ENCODE measurements at regions not wholly inside any gene's neighbourhood (a gene's known extent, or its start where the extent isn't known, plus 50 kb on each side); places are given as distances from the start of the nearest gene placed in this dataset.
"Not testable (repeated sequence)": the region's sequence is repeated elsewhere in the genome, so short reads cannot be mapped to it uniquely, and the experiment has no call there.

- not testable (repeated sequence) for DNase-seq
Observed at GRCh38 chr7:135872861-135873260, 104.3 kb downstream of the MTPN start.

GRCh38 chr7:135862586-135863340, 114.2 kb upstream of the FAM180A start:
- peak; percentile 45 for DNase-seq

GRCh38 chr7:135859538-135859937, 110.9 kb upstream of the FAM180A start:
- peak; percentile 44 for DNase-seq

- DNase-seq = no peak
Observed at GRCh38 chr7:135858851-135859250, 110.2 kb upstream of the FAM180A start.

GRCh38 chr7:135858379-135858778, 109.8 kb upstream of the FAM180A start:
- no peak for DNase-seq

- DNase-seq = no peak
Observed at GRCh38 chr7:135857519-135858274, 109.1 kb upstream of the FAM180A start.

- DNase-seq = peak; percentile 95
Observed at GRCh38 chr7:135856356-135857144, 107.9 kb upstream of the FAM180A start.

GRCh38 chr7:135855846-135856245, 107.2 kb upstream of the FAM180A start:
- DNase-seq = peak; percentile 57

GRCh38 chr7:135853499-135853898, 104.9 kb upstream of the FAM180A start:
- DNase-seq = peak; percentile 90

- DNase-seq = no peak
Observed at GRCh38 chr7:135853008-135853407, 104.4 kb upstream of the FAM180A start.

GRCh38 chr7:135847242-135847641, 98.6 kb upstream of the FAM180A start:
- DNase-seq = no peak

- DNase-seq = no peak
Observed at GRCh38 chr7:135846339-135846738, 97.7 kb upstream of the FAM180A start.

- no peak for DNase-seq
Observed at GRCh38 chr7:135845415-135846075, 96.9 kb upstream of the FAM180A start.

GRCh38 chr7:135844903-135845302, 96.3 kb upstream of the FAM180A start:
- no peak for DNase-seq

GRCh38 chr7:135843214-135843613, 94.6 kb upstream of the FAM180A start:
- no peak for DNase-seq

GRCh38 chr7:135842446-135843179, 94.0 kb upstream of the FAM180A start:
- DNase-seq = no peak

- no peak for DNase-seq
Observed at GRCh38 chr7:135840591-135840990, 92.0 kb upstream of the FAM180A start.

- DNase-seq = no peak
Observed at GRCh38 chr7:135837675-135838074, 89.1 kb upstream of the FAM180A start.

- no peak for DNase-seq
Observed at GRCh38 chr7:135834266-135834665, 85.7 kb upstream of the FAM180A start.

GRCh38 chr7:135833642-135834041, 85.0 kb upstream of the FAM180A start:
- no peak for DNase-seq

- DNase-seq = peak; percentile 17
Observed at GRCh38 chr7:135831455-135832195, 83.0 kb upstream of the FAM180A start.
